H1 (cell line): ENCODE measurements at regions not wholly inside any gene's neighbourhood (a gene's known extent, or its start where the extent isn't known, plus 50 kb on each side); places are given as distances from the start of the nearest gene placed in this dataset.
A peak's percentile ranks its signal among the peaks of the same experiment; 100 is the strongest.

Experiments used
- CTCF ChIA-PET: fragments of 300-600 bp; sonication (Branson Sonifier 250); formaldehyde crosslinking; loops from one replicate; lab custom pipeline; 2021; ENCODE audit not compliant: partially characterized antibody; lab: Charles Lee
- POLR2A ChIA-PET: fragments of 300-600 bp; sonication (Branson Sonifier 250); formaldehyde crosslinking; loops from one replicate; lab custom pipeline; 2021; ENCODE audit warnings: inconsistent platforms; ENCODE audit not compliant: partially characterized antibody; lab: Charles Lee
- DNase-seq, 2 experiments: peaks; one replicate each; pipeline versions ENCODE4 v3.0.0 to v3.0.0-alpha.2; 2010 to 2022; ENCODE audit warnings: low spot score in 2 of 2, low read depth in 1 of 2, mixed read lengths in 1 of 2
- FAIRE-seq: peaks from 2 replicates; lab custom pipeline; 2011; peaks lifted over from hg19 to GRCh38; lab: Jason Lieb, UNC
- H2AFZ ChIP-seq: 2 replicates; pipeline ENCODE4 v1.8.1; 2012; ENCODE audit warnings: low read length, inconsistent platforms
- H2AK5ac ChIP-seq: 2 replicates; pipeline ENCODE4 v1.6.1; 2013; ENCODE audit warnings: low read depth, low read length
- H2BK120ac ChIP-seq: replicated peaks from 2 replicates; pipeline ENCODE3; 2013; ENCODE audit warnings: low read depth, low read length, inconsistent platforms
- H2BK12ac ChIP-seq: 2 replicates; pipeline ENCODE4 v1.6.1; 2013; ENCODE audit warnings: low read depth, low read length
- H2BK15ac ChIP-seq: 2 replicates; pipeline ENCODE4 v1.6.1; 2013; ENCODE audit warnings: low read length
- H2BK20ac ChIP-seq: 2 replicates; pipeline ENCODE4 v1.6.1; 2013; ENCODE audit warnings: low read length
- H2BK5ac ChIP-seq: 2 replicates; pipeline ENCODE4 v1.6.1; 2013; ENCODE audit warnings: low read depth, low read length
- H3K14ac ChIP-seq: 2 replicates; pipeline ENCODE4 v1.6.1; 2013; ENCODE audit warnings: inconsistent platforms; ENCODE audit not compliant: insufficient read length
- H3K18ac ChIP-seq: 2 replicates; pipeline ENCODE4 v1.6.1; 2013; ENCODE audit warnings: low read length; ENCODE audit errors: extremely low read depth
- H3K23ac ChIP-seq: 2 replicates; pipeline ENCODE4 v1.6.1; 2013; ENCODE audit warnings: inconsistent platforms; ENCODE audit not compliant: insufficient read length
- H3K23me2 ChIP-seq: 2 replicates; pipeline ENCODE4 v1.6.1; 2013; ENCODE audit warnings: low read depth, low read length
- H3K27ac ChIP-seq: 2 replicates; pipeline ENCODE4 v1.6.1; 2011; ENCODE audit warnings: low read depth, low read length, inconsistent platforms
- H3K27me3 ChIP-seq, 4 experiments: replicated peaks in 1 of 4; 1 replicate in 1 of 4; 2 replicates in 3 of 4; pipeline versions ENCODE4 v1.6.1 to v1.8.1; 2011 to 2013; ENCODE audit warnings: low read length in 3 of 4, mild to moderate bottlenecking in 3 of 4, inconsistent platforms in 2 of 4, mixed read lengths in 2 of 4, moderate library complexity in 1 of 4; ENCODE audit not compliant: control insufficient read depth in 3 of 4, insufficient read depth in 3 of 4; ENCODE audit errors: extremely low read depth in 1 of 4
- H3K36me3 ChIP-seq, 4 experiments: 2 replicates each; pipeline versions ENCODE4 v1.6.1 to v1.8.1; 2011 to 2013; ENCODE audit warnings: mild to moderate bottlenecking in 4 of 4, low read length in 3 of 4, moderate library complexity in 2 of 4, control low read depth in 1 of 4, inconsistent platforms in 1 of 4; ENCODE audit not compliant: insufficient read depth in 4 of 4, control insufficient read depth in 2 of 4
- H3K4ac ChIP-seq: replicated peaks from 2 replicates; pipeline ENCODE3; 2013; ENCODE audit warnings: low read length, low read depth, mixed read lengths, inconsistent platforms; ENCODE audit not compliant: insufficient read length
- H3K4me1 ChIP-seq, 4 experiments: replicated peaks in 1 of 4; 1 replicate in 1 of 4; 2 replicates in 3 of 4; pipeline versions ENCODE4 v1.6.1 to v1.8.1; 2011 to 2013; ENCODE audit warnings: low read length in 3 of 4, inconsistent platforms in 2 of 4, mixed read lengths in 1 of 4; ENCODE audit not compliant: insufficient read depth in 4 of 4, control insufficient read depth in 3 of 4
- H3K4me2 ChIP-seq, 2 experiments: 2 replicates each; pipeline versions ENCODE4 v1.6.1 to v1.8.1; 2011 to 2013; ENCODE audit warnings: low read depth in 2 of 2, low read length in 2 of 2, control low read depth in 1 of 2, inconsistent platforms in 1 of 2, mild to moderate bottlenecking in 1 of 2; ENCODE audit not compliant: insufficient read depth in 1 of 2
- H3K4me3 ChIP-seq, 4 experiments: fragments of 200-600, 300-600 bp in 1 of 4; sonication (generic), shearing (Covaris generic), sonication (Bioruptor Twin) in 1 of 4; 2 replicates each; pipeline versions ENCODE4 v1.5.1 to v1.8.1; 2011 to 2016; ENCODE audit warnings: low read length in 4 of 4, low read depth in 3 of 4, control low read depth in 2 of 4, inconsistent platforms in 2 of 4, mild to moderate bottlenecking in 2 of 4, mixed read lengths in 1 of 4, moderate library complexity in 1 of 4; ENCODE audit not compliant: insufficient read depth in 2 of 4; ENCODE audit errors: extremely low read depth in 1 of 4
- H3K56ac ChIP-seq: replicated peaks from 2 replicates; pipeline ENCODE3; 2013; ENCODE audit warnings: low read depth, mild to moderate bottlenecking, mixed read lengths, low read length, inconsistent platforms; ENCODE audit not compliant: insufficient read length
- H3K79me1 ChIP-seq: 2 replicates; pipeline ENCODE4 v1.6.1; 2013; ENCODE audit warnings: low read depth, low read length, control low read depth
- H3K79me2 ChIP-seq, 2 experiments: 2 replicates each; pipeline versions ENCODE4 v1.6.1 to v1.8.1; 2012 to 2013; ENCODE audit warnings: low read length in 2 of 2, mild to moderate bottlenecking in 2 of 2, inconsistent platforms in 1 of 2; ENCODE audit not compliant: insufficient read depth in 2 of 2, control insufficient read depth in 1 of 2
- H3K9ac ChIP-seq, 4 experiments: replicated peaks in 1 of 4; 1 replicate in 1 of 4; 2 replicates in 3 of 4; pipeline versions ENCODE4 v1.6.1 to v1.8.1; 2011 to 2013; ENCODE audit warnings: low read depth in 3 of 4, low read length in 3 of 4, control low read depth in 2 of 4, mild to moderate bottlenecking in 2 of 4, moderate library complexity in 2 of 4, inconsistent platforms in 1 of 4; ENCODE audit errors: extremely low read depth in 1 of 4
- H3K9me3 ChIP-seq, 2 experiments: 2 replicates each; pipeline versions ENCODE4 v1.6.1 to v1.8.1; 2012 to 2013; ENCODE audit warnings: mild to moderate bottlenecking in 2 of 2, moderate library complexity in 2 of 2, control low read depth in 1 of 2, inconsistent platforms in 1 of 2, low read depth in 1 of 2, low read length in 1 of 2, mixed read lengths in 1 of 2; ENCODE audit not compliant: insufficient read depth in 2 of 2
- H4K20me1 ChIP-seq, 2 experiments: replicated peaks in 1 of 2; 2 replicates each; pipeline versions ENCODE3 to v1.8.1; 2011 to 2013; ENCODE audit warnings: inconsistent platforms in 2 of 2, low read length in 2 of 2, mild to moderate bottlenecking in 1 of 2; ENCODE audit not compliant: insufficient read depth in 2 of 2, control insufficient read depth in 1 of 2
- H4K5ac ChIP-seq: 2 replicates; pipeline ENCODE4 v1.6.1; 2013; ENCODE audit warnings: low read length, low read depth, mixed read lengths, inconsistent platforms; ENCODE audit not compliant: insufficient read length
- H4K8ac ChIP-seq: 2 replicates; pipeline ENCODE4 v1.8.0; 2013; ENCODE audit warnings: mild to moderate bottlenecking, moderate library complexity, low read length, inconsistent platforms; ENCODE audit not compliant: insufficient read depth; ENCODE audit errors: extremely low read depth
- H4K91ac ChIP-seq: replicated peaks from 2 replicates; pipeline ENCODE3; 2013; ENCODE audit warnings: low read length, mixed read lengths, inconsistent platforms; ENCODE audit not compliant: insufficient read length
- ATF3 ChIP-seq: IDR thresholded peaks from 2 replicates; pipeline ENCODE4 v1.6.1; 2011; ENCODE audit warnings: low read depth, mild to moderate bottlenecking, low read length; ENCODE audit not compliant: insufficient read depth
- BACH1 ChIP-seq: IDR thresholded peaks from 2 replicates; pipeline ENCODE4 v1.6.1; 2012; ENCODE audit warnings: low read length, improper control_type of control experiment
- CHD1 ChIP-seq: IDR thresholded peaks from 2 replicates; pipeline ENCODE4 v1.6.1; 2012; ENCODE audit warnings: low read depth, low read length, improper control_type of control experiment
- CTBP2 ChIP-seq: IDR thresholded peaks from 2 replicates; pipeline ENCODE4 v1.7.0; 2011; ENCODE audit warnings: borderline replicate concordance, mild to moderate bottlenecking, moderate library complexity, mixed read lengths, low read length; ENCODE audit not compliant: insufficient read depth, insufficient read length
- FOSL1 ChIP-seq: IDR thresholded peaks from 2 replicates; pipeline ENCODE4 v1.6.1; 2011; ENCODE audit warnings: mild to moderate bottlenecking, low read depth, low read length, moderate library complexity; ENCODE audit not compliant: insufficient read depth
- KDM1A ChIP-seq: fragments of 200-600, 300-600 bp; sonication (generic); IDR thresholded peaks from 2 replicates; pipeline ENCODE4 v1.7.1; 2016; ENCODE audit warnings: mild to moderate bottlenecking, low read length, borderline replicate concordance
- PHF8 ChIP-seq: fragments of 200-600 bp; sonication (generic); conservative IDR thresholded peaks from 2 replicates; pipeline ENCODE4 v1.7.1; 2012; ENCODE audit warnings: low read depth, mild to moderate bottlenecking, inconsistent platforms, low read length, moderate library complexity
- POU5F1 ChIP-seq: IDR thresholded peaks from 2 replicates; pipeline ENCODE4 v1.6.1; 2011; ENCODE audit warnings: low read depth, mild to moderate bottlenecking, low read length, moderate library complexity
- RXRA ChIP-seq: IDR thresholded peaks from 2 replicates; pipeline ENCODE4 v1.6.1; 2011; ENCODE audit warnings: low read depth, mild to moderate bottlenecking, low read length, moderate library complexity; ENCODE audit not compliant: insufficient read depth
- SIN3A ChIP-seq, 2 experiments: IDR thresholded peaks in 1 of 2; conservative IDR thresholded peaks in 1 of 2; 2 replicates each; pipeline ENCODE4 v1.6.1; 2011 to 2012; ENCODE audit warnings: low read length in 2 of 2, improper control_type of control experiment in 1 of 2, low read depth in 1 of 2, mild to moderate bottlenecking in 1 of 2
- SP1 ChIP-seq: IDR thresholded peaks from 2 replicates; pipeline ENCODE4 v1.6.1; 2011; ENCODE audit warnings: low read depth, low read length
- TAF1 ChIP-seq: IDR thresholded peaks from 2 replicates; pipeline ENCODE4 v1.6.1; 2011; ENCODE audit warnings: mild to moderate bottlenecking, low read depth, low read length
- TBP ChIP-seq: IDR thresholded peaks from 2 replicates; pipeline ENCODE4 v1.6.1; 2011; ENCODE audit warnings: low read depth, low read length, improper control_type of control experiment
- YY1 ChIP-seq: IDR thresholded peaks from 2 replicates; pipeline ENCODE4 v1.6.1; 2011; ENCODE audit warnings: low read depth, mild to moderate bottlenecking, low read length
- TF ChIP-seq, protein P1 (sequence below): IDR thresholded peaks from 2 replicates; pipeline ENCODE4 v1.6.1; 2012; ENCODE audit warnings: inconsistent platforms

DNA sequence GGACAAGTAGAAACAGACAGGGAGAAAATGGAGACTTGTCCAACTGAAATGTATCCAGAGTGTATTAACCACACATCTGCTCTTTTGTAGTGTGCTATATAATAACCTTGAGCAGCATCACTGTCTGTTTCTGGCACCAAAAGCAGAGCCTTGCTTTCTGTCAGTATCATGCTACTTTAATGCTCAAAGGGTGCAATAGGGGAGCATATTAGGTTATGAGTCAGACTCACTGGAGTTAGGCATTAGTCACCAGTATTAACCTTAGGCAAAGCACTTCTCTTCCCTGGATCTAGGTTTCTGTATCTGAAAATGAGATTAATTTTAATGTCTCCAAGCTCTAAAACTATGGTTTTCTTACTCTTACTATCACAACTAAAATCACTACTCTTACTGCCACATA is 280.1 kb downstream of the TFAP2B start:
- H3K4ac ChIP-seq: no peak overlapping the region
- POLR2A ChIA-PET: no interaction called here
- H3K23me2 ChIP-seq: no peaks in the 10 kb centered on the region
- no peak overlapping the region for H2BK5ac ChIP-seq
- no peak overlapping the region for H3K4me3 ChIP-seq
- H2BK120ac ChIP-seq: no peak overlapping the region
- no peak overlapping the region for H2AFZ ChIP-seq
- H4K5ac ChIP-seq: no peak overlapping the region
- no peak overlapping the region for H2BK20ac ChIP-seq
- no peaks in the 10 kb centered on the region for H3K79me1 ChIP-seq
- no peaks in the 10 kb centered on the region for H3K36me3 ChIP-seq
- no peak overlapping the region for H3K27ac ChIP-seq
- H3K4me2 ChIP-seq: no peak overlapping the region
- DNase-seq (no peak), FAIRE-seq (no peak)
- H3K4me1 ChIP-seq: no peaks in the 10 kb centered on the region
- no peaks in the 10 kb centered on the region for H4K20me1 ChIP-seq
- no peaks in the 10 kb centered on the region for H3K9me3 ChIP-seq
- H2BK12ac ChIP-seq: no peak overlapping the region
- H3K14ac ChIP-seq: no peak overlapping the region
- H3K18ac ChIP-seq: no peak overlapping the region
- H3K56ac ChIP-seq: no peak overlapping the region
- H2BK15ac ChIP-seq: no peak overlapping the region
- no peak overlapping the region for H2AK5ac ChIP-seq
- peaks cover 0 to 1% (median 0%) of the 10 kb centered on the region in 4 experiments; a peak in 1 of 7 replicates for H3K27me3 ChIP-seq
- CTCF ChIA-PET: no interaction called here
- no peak overlapping the region for H4K8ac ChIP-seq
- 0 out of 7 replicates have a peak overlapping the region, but pooled peaks of 1 of the 4 experiments have one; percentile 2 for H3K9ac ChIP-seq
- H3K23ac ChIP-seq: no peak overlapping the region
- no peaks in the 10 kb centered on the region for H3K79me2 ChIP-seq
- no peak overlapping the region for H4K91ac ChIP-seq
- TF ChIP-seq BACH1 (no peak), YY1 (no peak), ATF3 (no peak), CTBP2 (no peak), KDM1A (no peak), TBP (no peak), CHD1 (no peak), TAF1 (no peak), POU5F1 (no peak), FOSL1 (no peak), PHF8 (no peak), SP1 (no peak), RXRA (no peak), SIN3A (conservative IDR thresholded peaks at IDR 0.05 in 1 of 2, IDR thresholded peaks at IDR 0.05 in 1 of 2; ENCODE audit: low read depth in 1 of 2, low read length in 2 of 2) (no peak)
- TF ChIP-seq, protein P1, sequence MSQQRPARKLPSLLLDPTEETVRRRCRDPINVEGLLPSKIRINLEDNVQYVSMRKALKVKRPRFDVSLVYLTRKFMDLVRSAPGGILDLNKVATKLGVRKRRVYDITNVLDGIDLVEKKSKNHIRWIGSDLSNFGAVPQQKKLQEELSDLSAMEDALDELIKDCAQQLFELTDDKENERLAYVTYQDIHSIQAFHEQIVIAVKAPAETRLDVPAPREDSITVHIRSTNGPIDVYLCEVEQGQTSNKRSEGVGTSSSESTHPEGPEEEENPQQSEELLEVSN: no peak
